GM23338 (cell line): ENCODE measurements at regions not wholly inside any gene's neighbourhood (a gene's known extent, or its start where the extent isn't known, plus 50 kb on each side); places are given as distances from the start of the nearest gene placed in this dataset.

ENCODE experiments used
- ATAC-seq: fragments of 200-7000 bp; cut with Tn5 transposase; 3 replicates; pipeline ENCODE4 v1.9.1; 2020
- DNase-seq: peaks from one replicate; pipeline ENCODE4 v3.0.0-alpha.2; 2015; ENCODE audit warnings: low spot score
- H2AFZ ChIP-seq: fragments of 200-600 bp; sonication (generic); 2 replicates; pipeline ENCODE4 v1.8.0; 2016; ENCODE audit warnings: antibody characterized with exemption, mild to moderate bottlenecking, moderate library complexity
- H3F3A ChIP-seq: fragments of 200-600 bp; sonication (generic); replicated peaks from 2 replicates; pipeline ENCODE4 v1.8.0; 2017; ENCODE audit warnings: antibody characterized with exemption, mixed run types, low read depth
- H3K27ac ChIP-seq: fragments of 200-600 bp; sonication (generic); 2 replicates; pipeline ENCODE4 v1.6.1; 2016; ENCODE audit warnings: low read depth
- H3K27me3 ChIP-seq: fragments of 200-600 bp; sonication (generic); 2 replicates; pipeline ENCODE4 v1.8.0; 2016; ENCODE audit warnings: mild to moderate bottlenecking, mixed run types, moderate library complexity; ENCODE audit not compliant: insufficient read depth
- H3K36me3 ChIP-seq: fragments of 200-600 bp; sonication (generic); 2 replicates; pipeline ENCODE4 v1.8.0; 2016; ENCODE audit warnings: mild to moderate bottlenecking; ENCODE audit not compliant: insufficient read depth
- H3K4me1 ChIP-seq: fragments of 200-600 bp; sonication (generic); 2 replicates; pipeline ENCODE4 v1.8.0; 2016; ENCODE audit warnings: mild to moderate bottlenecking, moderate library complexity; ENCODE audit not compliant: insufficient read depth
- H3K4me2 ChIP-seq: fragments of 200-600 bp; sonication (generic); 2 replicates; pipeline ENCODE4 v1.7.1; 2017; ENCODE audit warnings: mixed run types
- H3K4me3 ChIP-seq: fragments of 200-600 bp; sonication (generic); 2 replicates; pipeline ENCODE4 v1.6.1; 2016; ENCODE audit warnings: mixed run types
- H3K79me2 ChIP-seq: fragments of 200-600 bp; sonication (generic); replicated peaks from 2 replicates; pipeline ENCODE4 v1.8.0; 2017; ENCODE audit warnings: mild to moderate bottlenecking; ENCODE audit not compliant: insufficient read depth
- H3K9me2 ChIP-seq: fragments of 200-600 bp; sonication (generic); 2 replicates; pipeline ENCODE4 v1.8.0; 2017; ENCODE audit not compliant: insufficient read depth
- H4K20me1 ChIP-seq: fragments of 200-600 bp; sonication (generic); replicated peaks from 2 replicates; pipeline ENCODE4 v1.8.0; 2017; ENCODE audit warnings: mild to moderate bottlenecking; ENCODE audit not compliant: insufficient read depth
- H3K27ac Mint-ChIP-seq: 2 replicates; pipeline ENCODE4 v1.8.0; 2020; ENCODE audit warnings: inconsistent platforms, mild to moderate bottlenecking, moderate library complexity, mixed read lengths
- H3K27me3 Mint-ChIP-seq: 3 replicates; pipeline ENCODE4 v1.8.0; 2022; ENCODE audit warnings: low read depth, mild to moderate bottlenecking, moderate library complexity, mixed read lengths, inconsistent platforms; ENCODE audit not compliant: insufficient read depth, poor library complexity
- H3K36me3 Mint-ChIP-seq: 3 replicates; pipeline ENCODE4 v1.8.0; 2021; ENCODE audit warnings: low read depth, mild to moderate bottlenecking, inconsistent platforms, moderate library complexity, mixed read lengths
- H3K4me1 Mint-ChIP-seq: 3 replicates; pipeline ENCODE4 v1.8.0; 2020; ENCODE audit warnings: mild to moderate bottlenecking, inconsistent platforms, mixed read lengths
- H3K4me3 Mint-ChIP-seq: 3 replicates; pipeline ENCODE4 v1.8.0; 2021; ENCODE audit warnings: moderate library complexity, mild to moderate bottlenecking, inconsistent platforms, mixed read lengths
- H3K9me3 Mint-ChIP-seq: 3 replicates; pipeline ENCODE4 v1.8.0; 2020; ENCODE audit warnings: moderate library complexity, mild to moderate bottlenecking, inconsistent platforms, mixed read lengths
- CREB1 ChIP-seq: fragments of 250-450 bp; sonication (Bioruptor Pico); IDR thresholded peaks from 2 replicates; pipeline ENCODE4 v1.5.0; 2020; ENCODE audit warnings: low read depth, mild to moderate bottlenecking, moderate library complexity
- CTCF ChIP-seq, 2 experiments: fragments of 200-600 bp in 1 of 2; sonication (generic) in 1 of 2; conservative IDR thresholded peaks; 2 replicates each; pipeline versions ENCODE4 v1.5.1 to v1.6.1; 2016 to 2017; ENCODE audit warnings: antibody characterized with exemption in 2 of 2, low read depth in 2 of 2, mild to moderate bottlenecking in 2 of 2, moderate library complexity in 1 of 2
- ETS1 ChIP-seq: IDR thresholded peaks from 2 replicates; pipeline ENCODE4 v1.6.1; 2016; ENCODE audit warnings: antibody characterized with exemption
- EZH2 ChIP-seq: fragments of 200-600 bp; sonication (generic); IDR thresholded peaks from one replicate; pipeline ENCODE4 v1.8.0; 2017; ENCODE audit warnings: antibody characterized with exemption, mild to moderate bottlenecking, low read depth; ENCODE audit not compliant: unreplicated experiment
- EZH2phosphoT487 ChIP-seq: fragments of 200-600 bp; sonication (generic); IDR thresholded peaks from one replicate; pipeline ENCODE4 v1.8.1; 2018; ENCODE audit warnings: antibody characterized with exemption; ENCODE audit not compliant: unreplicated experiment
- JUNB ChIP-seq: IDR thresholded peaks from one replicate; pipeline ENCODE4 v1.6.1; 2016; ENCODE audit warnings: antibody characterized with exemption; ENCODE audit not compliant: unreplicated experiment
- NANOG ChIP-seq: IDR thresholded peaks from 2 replicates; pipeline ENCODE4 v1.6.1; 2016; ENCODE audit warnings: antibody characterized with exemption, borderline replicate concordance
- POLR2AphosphoS5 ChIP-seq: IDR thresholded peaks from 2 replicates; pipeline ENCODE4 v1.6.1; 2016; ENCODE audit warnings: antibody characterized with exemption, low read depth
- REST ChIP-seq: IDR thresholded peaks from one replicate; pipeline ENCODE4 v1.6.1; 2018; ENCODE audit warnings: antibody characterized with exemption; ENCODE audit not compliant: unreplicated experiment
- STAT1 ChIP-seq: IDR thresholded peaks from one replicate; pipeline ENCODE4 v1.6.1; 2016; ENCODE audit warnings: antibody characterized with exemption; ENCODE audit not compliant: unreplicated experiment
- ZNF114 ChIP-seq: fragments of 250-450 bp; sonication (Bioruptor Pico); IDR thresholded peaks from 2 replicates; pipeline ENCODE4 v1.5.0; 2020; ENCODE audit warnings: mild to moderate bottlenecking, moderate library complexity
- ZNF331 ChIP-seq: fragments of 250-450 bp; sonication (Bioruptor Pico); IDR thresholded peaks from 2 replicates; pipeline ENCODE4 v1.5.0; 2020; ENCODE audit warnings: low read depth, mild to moderate bottlenecking, moderate library complexity
- ZNF462 ChIP-seq: fragments of 250-450 bp; sonication (Bioruptor Pico); IDR thresholded peaks from 2 replicates; pipeline ENCODE4 v1.5.0; 2020; ENCODE audit warnings: mild to moderate bottlenecking, moderate library complexity

- peaks cover 5% of the 10 kb centered on the region; the same call in 1 of the 3 replicates for H3K36me3 Mint-ChIP-seq
- no peak overlapping the region for H3K4me2 ChIP-seq
- no peak overlapping the region for H3K4me3 Mint-ChIP-seq
- peaks cover 3% of the 10 kb centered on the region for H3K27me3 Mint-ChIP-seq
- H3K4me1 Mint-ChIP-seq, result no peaks in the 10 kb centered on the region
- no peak for TF ChIP-seq CREB1 (CRISPR knock-in tag)
- TF ChIP-seq EZH2phosphoT487, result no peak
- TF ChIP-seq ZNF331, result no peak
- no peak for TF ChIP-seq ZNF462 (CRISPR knock-in tag)
- no peak for TF ChIP-seq JUNB
- TF ChIP-seq ETS1, result no peak
- no peak for TF ChIP-seq POLR2AphosphoS5
- TF ChIP-seq NANOG, result no peak
- TF ChIP-seq ZNF114 (CRISPR knock-in tag), result no peak
- TF ChIP-seq STAT1, result no peak
- no peak for TF ChIP-seq CTCF (conservative IDR thresholded peaks at IDR 0.05; ENCODE audit: low read depth in 2 of 2)
- TF ChIP-seq EZH2, result no peak
- TF ChIP-seq REST, result no peak
- no peaks in the 10 kb centered on the region for H4K20me1 ChIP-seq
- H3K27ac ChIP-seq, result no peak overlapping the region
- no peaks in the 10 kb centered on the region for H3K36me3 ChIP-seq
- H3F3A ChIP-seq, result no peaks in the 10 kb centered on the region
- H3K27me3 ChIP-seq, result no peaks in the 10 kb centered on the region
- ATAC-seq (no peak), DNase-seq (no peak)
- H3K4me1 ChIP-seq, result no peaks in the 10 kb centered on the region
- H3K79me2 ChIP-seq, result no peaks in the 10 kb centered on the region
- H3K9me2 ChIP-seq, result peaks cover 12% of the 10 kb centered on the region
- no peak overlapping the region for H3K27ac Mint-ChIP-seq
- H3K9me3 Mint-ChIP-seq, result peaks cover 7% of the 10 kb centered on the region
- no peak overlapping the region for H3K4me3 ChIP-seq
- no peak overlapping the region for H2AFZ ChIP-seq
These were observed 264.8 kb upstream of the HNRNPA3 start for GRCh38 chr2:176947754-176948153.
